ENCODE measurements at regions not wholly inside any gene's neighbourhood (a gene's known extent, or its start where the extent isn't known, plus 50 kb on each side); places are given as distances from the start of the nearest gene placed in this dataset.
A peak's percentile ranks its signal among the peaks of the same experiment; 100 is the strongest.

GRCh38 chr5:148913985-148914431 lies 87.6 kb downstream of the ADRB2 start:
- no peak overlapping the region for H3K4me3 ChIP-seq (ENCODE audit: low read depth, low read length)
- DNase-seq (ENCODE audit: low read depth), result no peak
- no peak for TF ChIP-seq CTCF (IDR thresholded peaks at IDR 0.05; ENCODE audit: low read depth, low read length)
- TF ChIP-seq MAX (IDR thresholded peaks at IDR 0.05; ENCODE audit: low read depth, low read length), result no peak
- TF ChIP-seq MYC (IDR thresholded peaks at IDR 0.05; ENCODE audit: low read depth, low read length), result no peak
- TF ChIP-seq POLR2A (IDR thresholded peaks at IDR 0.05; ENCODE audit: extremely low read depth, insufficient read length), result no peak

- TF ChIP-seq MAX (IDR thresholded peaks at IDR 0.05; ENCODE audit: low read depth, low read length), result no peak
- TF ChIP-seq CTCF (IDR thresholded peaks at IDR 0.05; ENCODE audit: low read depth, low read length), result no peak
- TF ChIP-seq POLR2A (IDR thresholded peaks at IDR 0.05; ENCODE audit: extremely low read depth, insufficient read length), result no peak
- no peak for TF ChIP-seq MYC (IDR thresholded peaks at IDR 0.05; ENCODE audit: low read depth, low read length)
- DNase-seq (ENCODE audit: low read depth), result no peak
- no peak overlapping the region for H3K4me3 ChIP-seq (ENCODE audit: low read depth, low read length)
These were observed 88.9 kb downstream of the ADRB2 start for GRCh38 chr5:148915224-148915817.

- no peak overlapping the region for H3K4me3 ChIP-seq (ENCODE audit: low read depth, low read length)
- TF ChIP-seq MAX (IDR thresholded peaks at IDR 0.05; ENCODE audit: low read depth, low read length), result no peak
- no peak for TF ChIP-seq CTCF (IDR thresholded peaks at IDR 0.05; ENCODE audit: low read depth, low read length)
- TF ChIP-seq POLR2A (IDR thresholded peaks at IDR 0.05; ENCODE audit: extremely low read depth, insufficient read length), result no peak
- no peak for TF ChIP-seq MYC (IDR thresholded peaks at IDR 0.05; ENCODE audit: low read depth, low read length)
- no peak for DNase-seq (ENCODE audit: low read depth)
These were observed 94.4 kb downstream of the ADRB2 start for GRCh38 chr5:148920646-148921288.

GRCh38 chr5:148921350-148921749 lies 94.9 kb downstream of the ADRB2 start:
- DNase-seq (ENCODE audit: low read depth), result no peak
- H3K4me3 ChIP-seq (ENCODE audit: low read depth, low read length), result no peak overlapping the region
- TF ChIP-seq MAX (IDR thresholded peaks at IDR 0.05; ENCODE audit: low read depth, low read length) (no peak), POLR2A (IDR thresholded peaks at IDR 0.05; ENCODE audit: extremely low read depth, insufficient read length) (no peak)

GRCh38 chr5:148922606-148923005 lies 96.2 kb downstream of the ADRB2 start:
- TF ChIP-seq CTCF (IDR thresholded peaks at IDR 0.05; ENCODE audit: low read depth, low read length) (no peak), MYC (IDR thresholded peaks at IDR 0.05; ENCODE audit: low read depth, low read length) (no peak), POLR2A (IDR thresholded peaks at IDR 0.05; ENCODE audit: extremely low read depth, insufficient read length) (no peak)
- DNase-seq (ENCODE audit: low read depth), result no peak
- no peak overlapping the region for H3K4me3 ChIP-seq (ENCODE audit: low read depth, low read length)

GRCh38 chr5:148923023-148923422 lies 96.6 kb downstream of the ADRB2 start:
- peak; percentile 13 for DNase-seq (ENCODE audit: low read depth)
- H3K4me3 ChIP-seq (ENCODE audit: low read depth, low read length), result no peak overlapping the region
- TF ChIP-seq CTCF (IDR thresholded peaks at IDR 0.05; ENCODE audit: low read depth, low read length), result no peak
- TF ChIP-seq MAX (IDR thresholded peaks at IDR 0.05; ENCODE audit: low read depth, low read length), result no peak
- TF ChIP-seq POLR2A (IDR thresholded peaks at IDR 0.05; ENCODE audit: extremely low read depth, insufficient read length), result no peak
- TF ChIP-seq MYC (IDR thresholded peaks at IDR 0.05; ENCODE audit: low read depth, low read length), result no peak

Measured in NB4 (cell line).